GM19240 (cell line): ENCODE measurements at regions not wholly inside any gene's neighbourhood (a gene's known extent, or its start where the extent isn't known, plus 50 kb on each side); places are given as distances from the start of the nearest gene placed in this dataset.

Experiments used
- DNase-seq: peaks from one replicate; pipeline ENCODE4 v3.0.0; 2011; ENCODE audit warnings: low spot score; ENCODE audit not compliant: insufficient read length

DNA sequence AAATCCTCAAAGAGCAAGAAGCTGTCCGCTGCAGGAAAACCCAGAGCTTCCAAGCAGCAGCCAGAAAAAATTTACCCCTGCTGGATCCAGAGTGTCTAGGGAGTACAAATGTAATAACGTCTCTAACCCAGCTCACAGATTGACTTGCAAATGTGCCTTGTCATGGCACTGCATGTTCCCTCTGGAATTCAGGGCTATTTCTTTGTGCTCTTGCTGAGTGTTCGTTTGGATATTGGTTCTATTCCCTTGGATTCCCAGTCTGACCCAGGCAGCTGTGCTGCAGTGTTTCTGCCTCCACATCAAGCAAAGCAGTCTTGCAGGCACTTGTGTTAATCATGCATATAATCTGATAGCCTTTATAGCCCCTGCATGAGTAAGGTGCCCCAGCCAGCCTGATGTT lies 209.9 kb upstream of the GHITM start:
- no peak for DNase-seq

DNA sequence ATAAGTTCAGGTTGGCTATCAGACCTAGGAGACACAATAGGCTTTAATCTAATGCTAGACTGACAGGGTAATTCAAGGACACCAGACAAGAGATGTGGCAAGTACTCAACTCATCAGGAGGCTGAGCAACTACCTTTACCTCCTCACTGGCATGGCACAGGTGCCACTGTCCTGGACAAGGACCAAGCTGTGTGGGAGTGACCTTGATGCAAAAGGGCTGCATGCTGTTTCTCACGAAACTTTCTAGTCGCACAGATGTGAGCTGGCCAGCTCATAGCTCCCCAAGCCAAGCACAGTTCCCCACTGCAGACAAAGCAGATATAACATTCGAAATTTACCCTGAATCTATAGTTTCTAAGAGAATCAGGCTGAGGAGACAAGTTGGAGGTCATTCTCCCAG lies 207.6 kb upstream of the GHITM start:
- DNase-seq = no peak

- no peak for DNase-seq
Observed at GRCh38 chr10:83932245-83932644, 207.1 kb upstream of the GHITM start.

DNA sequence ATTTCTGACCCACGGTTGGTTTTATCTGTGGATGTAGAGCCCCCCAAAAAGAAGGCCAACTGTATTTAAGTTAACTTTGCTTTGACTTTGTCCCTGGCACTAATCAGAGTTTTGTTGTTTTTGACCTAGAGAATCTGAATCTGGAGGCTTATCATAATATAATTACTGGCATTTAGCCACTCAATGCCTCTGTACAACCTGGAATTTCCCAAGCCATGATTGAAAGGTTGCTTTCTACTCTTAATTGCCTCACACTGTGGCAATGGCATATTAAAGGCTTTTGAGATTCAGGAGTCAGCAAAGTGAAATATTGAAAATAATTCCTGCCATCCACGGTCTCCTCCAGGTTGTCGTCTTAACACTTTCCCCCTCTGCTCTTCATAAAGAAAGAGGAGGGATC lies 205.2 kb upstream of the GHITM start:
- DNase-seq = no peak

DNA sequence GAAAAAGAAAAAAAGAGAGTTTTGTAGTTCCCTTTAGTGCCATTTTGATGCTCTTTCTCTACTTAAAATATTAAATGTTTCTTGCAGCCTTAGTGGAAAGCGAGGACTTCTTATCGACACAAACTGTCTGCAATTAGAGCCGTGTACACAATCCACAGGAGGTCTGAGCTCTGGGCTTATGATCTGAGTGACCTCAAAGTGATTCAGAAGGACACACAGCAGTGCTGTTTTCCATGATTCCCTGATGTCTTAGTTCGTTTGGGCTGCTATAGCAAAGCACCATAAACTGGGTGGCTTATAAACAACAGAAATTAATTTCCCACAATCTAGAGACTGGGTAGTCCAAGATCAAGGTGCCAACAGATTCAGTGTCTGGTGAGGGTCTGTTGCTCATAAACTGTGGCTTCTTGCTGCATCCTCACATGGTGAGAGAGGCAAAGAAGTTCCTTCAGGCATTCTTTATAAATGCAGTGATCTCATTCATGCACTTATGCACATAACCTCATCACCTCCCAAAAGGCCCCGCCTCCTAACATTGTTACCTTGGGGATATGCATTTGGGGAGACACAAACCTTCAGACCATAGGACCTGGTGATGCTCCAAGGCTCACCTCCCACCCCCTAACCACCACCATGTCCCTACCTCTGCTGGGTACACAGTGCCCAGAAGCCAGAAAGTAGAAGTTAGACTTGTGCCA lies 204.5 kb upstream of the GHITM start:
- no peak for DNase-seq

DNA sequence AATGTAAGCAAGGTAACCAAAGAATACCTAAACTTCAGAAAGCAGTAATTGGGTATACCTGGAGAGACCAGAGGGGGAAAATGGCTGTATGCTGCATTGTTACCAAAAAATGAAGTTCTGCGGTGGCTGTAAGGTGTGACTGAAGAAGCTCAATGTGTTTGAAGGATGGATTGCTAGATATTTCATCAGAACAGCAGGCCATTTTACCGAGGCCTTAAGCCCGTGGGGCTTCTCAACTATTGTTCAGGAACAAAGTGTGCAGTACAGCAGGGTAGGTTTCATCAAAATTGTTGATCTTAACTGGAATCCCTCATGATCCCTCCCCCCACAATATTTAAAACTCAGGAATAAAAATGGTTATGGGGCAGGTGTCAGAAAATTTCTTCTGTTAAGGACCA lies 204.0 kb upstream of the GHITM start:
- DNase-seq = no peak

GRCh38 chr10:83935911-83936310 lies 203.4 kb upstream of the GHITM start:
- DNase-seq = no peak

DNA sequence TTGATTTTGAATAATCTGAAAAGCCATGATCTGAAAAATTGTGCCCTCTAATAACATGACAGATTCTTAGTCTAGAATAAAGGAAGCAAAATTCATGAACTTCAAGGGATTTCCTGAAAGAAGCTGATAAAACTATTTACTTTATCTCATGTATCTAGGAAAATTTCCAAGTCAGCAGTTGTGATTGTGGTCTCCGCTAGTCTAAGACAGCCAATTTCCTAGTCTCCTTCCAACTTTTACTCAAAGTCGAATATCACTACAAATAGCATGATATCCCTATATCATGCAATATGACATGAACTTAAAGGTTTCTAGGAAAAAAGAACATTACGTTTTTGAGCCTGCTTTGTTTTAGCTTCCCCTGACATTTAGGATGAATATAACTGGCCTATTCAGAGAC lies 202.1 kb upstream of the GHITM start:
- DNase-seq = no peak

DNA sequence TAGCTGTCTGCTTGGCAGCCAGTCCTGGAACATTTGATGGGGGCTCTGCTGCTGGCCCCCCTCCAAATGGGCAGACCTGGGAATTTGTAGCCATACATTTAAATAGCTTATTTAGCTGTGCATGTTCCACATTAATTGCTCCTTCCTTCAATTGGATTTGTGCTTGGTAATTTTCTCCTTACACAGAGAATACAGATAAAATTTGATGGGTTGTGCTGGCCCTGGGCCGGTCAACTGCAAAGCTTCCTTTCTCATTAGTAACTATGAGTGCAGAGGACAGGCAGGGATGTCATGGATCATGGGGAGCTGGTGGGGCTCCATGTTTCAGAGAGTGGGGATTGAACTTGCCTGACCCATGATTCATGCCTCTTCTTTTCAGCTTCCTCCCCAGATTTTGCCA lies 201.5 kb upstream of the GHITM start:
- no peak for DNase-seq

- no peak for DNase-seq
Observed at GRCh38 chr10:83941189-83941588, 198.1 kb upstream of the GHITM start.

GRCh38 chr10:83942410-83942809 lies 196.9 kb upstream of the GHITM start:
- DNase-seq = no peak

GRCh38 chr10:83943049-83943448 lies 196.3 kb upstream of the GHITM start:
- no peak for DNase-seq

- no peak for DNase-seq
Observed at GRCh38 chr10:83943920-83944319, 195.4 kb upstream of the GHITM start.

DNA sequence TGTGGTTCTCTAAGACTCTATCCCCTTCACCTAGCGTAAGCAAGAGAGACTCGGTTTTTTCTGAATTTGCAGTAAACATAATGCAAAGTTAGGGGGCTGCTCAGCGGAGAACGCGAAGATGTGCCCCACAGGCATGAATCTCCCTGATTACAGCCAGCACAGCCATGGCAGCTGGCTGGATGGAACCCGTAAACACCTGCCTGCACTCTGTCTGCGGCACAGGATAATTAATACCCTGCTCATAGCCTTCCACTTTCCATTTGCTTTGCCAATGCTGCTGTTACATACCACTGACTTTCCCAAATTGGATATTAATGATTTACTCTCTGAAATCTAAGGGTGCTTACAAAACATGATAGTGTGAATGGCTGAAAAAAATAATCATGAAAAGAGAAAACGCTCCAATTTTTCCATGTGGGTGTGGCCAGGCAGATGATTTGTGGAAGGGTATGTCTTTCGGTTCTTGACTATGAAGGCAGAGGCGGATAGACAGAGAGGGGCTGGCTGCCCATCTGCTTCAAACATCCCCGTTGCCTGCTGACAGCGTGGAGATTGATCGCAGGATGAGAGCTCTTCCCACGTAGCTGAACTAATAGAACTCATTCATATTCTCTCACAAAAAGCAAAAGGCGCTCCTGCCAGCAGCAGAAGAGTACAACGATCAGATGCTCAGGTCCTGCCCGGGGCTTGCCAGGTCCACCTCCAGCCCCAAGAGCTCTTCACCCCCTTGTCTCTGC lies 193.2 kb upstream of the GHITM start:
- no peak for DNase-seq

DNA sequence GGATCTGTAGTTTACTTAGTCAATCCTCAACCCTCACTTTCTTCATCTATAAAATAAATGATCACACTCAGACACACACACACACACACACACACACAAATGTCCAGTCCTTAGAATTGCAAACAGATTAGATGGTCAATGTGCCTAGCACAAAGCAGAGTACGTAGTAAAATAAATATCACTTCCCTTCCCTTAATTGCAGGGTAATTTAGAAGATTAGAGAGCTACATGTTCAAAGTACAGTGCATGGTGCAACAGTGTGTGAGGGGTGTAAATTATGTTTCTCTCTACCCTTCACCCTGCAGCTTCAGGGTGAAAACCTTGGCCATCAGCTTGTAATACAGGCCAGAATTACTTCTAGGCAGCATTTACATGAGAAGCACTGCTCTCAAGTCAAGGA lies 187.0 kb upstream of the GHITM start:
- no peak for DNase-seq

- DNase-seq = no peak
Observed at GRCh38 chr10:83953589-83953988, 185.7 kb upstream of the GHITM start.

- DNase-seq = no peak
Observed at GRCh38 chr10:83954193-83954799, 185.0 kb upstream of the GHITM start.

DNA sequence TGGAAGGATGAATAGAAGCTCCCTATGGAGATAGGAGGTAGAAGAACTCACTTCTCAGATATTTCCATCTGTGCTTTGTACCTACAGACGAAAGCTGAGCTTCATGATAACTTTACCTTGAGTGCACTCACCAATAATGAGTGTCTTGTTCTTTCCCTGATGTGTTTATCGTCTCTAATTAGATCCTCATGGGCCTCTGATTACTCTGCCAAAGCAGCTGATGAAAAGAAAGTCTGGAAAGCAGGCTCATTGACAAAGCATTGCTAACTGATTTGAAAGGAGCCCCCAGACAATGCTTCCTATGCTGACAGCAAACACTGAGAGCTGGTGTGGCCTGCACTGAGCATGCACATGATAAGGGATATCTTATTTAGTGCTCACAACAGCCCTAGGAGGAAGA lies 183.9 kb upstream of the GHITM start:
- DNase-seq = no peak

GRCh38 chr10:83957168-83957947 lies 182.0 kb upstream of the GHITM start:
- no peak for DNase-seq

GRCh38 chr10:83959328-83959727 lies 180.0 kb upstream of the GHITM start:
- no peak for DNase-seq

DNA sequence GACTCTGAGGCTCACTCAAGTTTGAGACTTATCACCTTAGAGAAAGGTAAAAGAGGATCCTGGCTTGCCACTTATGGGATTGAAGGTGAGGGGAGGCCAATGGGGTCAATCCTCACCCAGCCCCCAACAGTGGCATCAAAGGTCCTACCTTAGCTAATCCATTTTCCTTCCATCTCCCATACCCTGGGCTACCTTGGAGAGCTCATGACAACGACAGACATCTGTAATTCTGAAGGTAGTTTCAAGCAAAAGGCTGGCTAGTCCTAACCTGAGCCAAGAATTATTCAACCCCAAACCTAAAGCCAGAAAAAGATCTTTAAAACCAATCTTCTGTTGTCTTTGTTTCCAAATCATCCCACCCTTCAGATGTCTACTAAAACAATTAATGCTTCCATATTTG lies 179.2 kb upstream of the GHITM start:
- no peak for DNase-seq

- no peak for DNase-seq
Observed at GRCh38 chr10:83961620-83962019, 177.7 kb upstream of the GHITM start.
